Renal cortex interstitium (tissue), 11 donors: ENCODE measurements at regions not wholly inside any gene's neighbourhood (a gene's known extent, or its start where the extent isn't known, plus 50 kb on each side); places are given as distances from the start of the nearest gene placed in this dataset.

Experiments
- DNase-seq, 11 donors: peaks; one replicate each; pipeline ENCODE4 v3.0.0-alpha.2; 2013; ENCODE audit warnings: low read depth in 9 of 11, low spot score in 4 of 11; ENCODE audit errors: extremely low read depth in 1 of 11

- DNase-seq, result no peak
Observed at GRCh38 chr2:30336978-30337841, 105.9 kb downstream of the LBH start.

GRCh38 chr2:30338475-30338874, 107.1 kb downstream of the LBH start:
- DNase-seq, result no peak

- DNase-seq, result no peak
Observed at GRCh38 chr2:30339071-30339470, 107.7 kb downstream of the LBH start.

GRCh38 chr2:30341500-30342267, 105.4 kb upstream of the LCLAT1 start:
- no peak for DNase-seq

GRCh38 chr2:30346471-30347169, 100.4 kb upstream of the LCLAT1 start:
- DNase-seq, result peak in 1 of 11 donors; percentile 59

GRCh38 chr2:30348825-30349224, 98.2 kb upstream of the LCLAT1 start:
- DNase-seq, result no peak

GRCh38 chr2:30349691-30350090, 97.4 kb upstream of the LCLAT1 start:
- DNase-seq, result no peak

GRCh38 chr2:30351116-30351515, 95.9 kb upstream of the LCLAT1 start:
- peak in 4 of 11 donors; percentile 68 to 76 (median 72) for DNase-seq

GRCh38 chr2:30351949-30352348, 95.1 kb upstream of the LCLAT1 start:
- no peak for DNase-seq

GRCh38 chr2:30354150-30354549, 92.9 kb upstream of the LCLAT1 start:
- DNase-seq, result no peak

GRCh38 chr2:30354621-30355020, 92.4 kb upstream of the LCLAT1 start:
- no peak for DNase-seq

- DNase-seq, result no peak
Observed at GRCh38 chr2:30355306-30355705, 91.7 kb upstream of the LCLAT1 start.

GRCh38 chr2:30356071-30356470, 91.0 kb upstream of the LCLAT1 start:
- DNase-seq, result no peak

GRCh38 chr2:30356776-30357175, 90.3 kb upstream of the LCLAT1 start:
- no peak for DNase-seq

- no peak for DNase-seq
Observed at GRCh38 chr2:30358351-30358750, 88.7 kb upstream of the LCLAT1 start.

GRCh38 chr2:30358842-30359241, 88.2 kb upstream of the LCLAT1 start:
- no peak for DNase-seq

GRCh38 chr2:30359644-30360167, 87.3 kb upstream of the LCLAT1 start:
- no peak for DNase-seq

- peak in 1 of 11 donors; percentile 36 for DNase-seq
Observed at GRCh38 chr2:30361751-30362394, 85.2 kb upstream of the LCLAT1 start.

GRCh38 chr2:30362468-30363081, 84.5 kb upstream of the LCLAT1 start:
- DNase-seq, result peak in 2 of 11 donors; percentile 62 to 70
